ENCODE measurements at regions not wholly inside any gene's neighbourhood (a gene's known extent, or its start where the extent isn't known, plus 50 kb on each side); places are given as distances from the start of the nearest gene placed in this dataset.

DNA sequence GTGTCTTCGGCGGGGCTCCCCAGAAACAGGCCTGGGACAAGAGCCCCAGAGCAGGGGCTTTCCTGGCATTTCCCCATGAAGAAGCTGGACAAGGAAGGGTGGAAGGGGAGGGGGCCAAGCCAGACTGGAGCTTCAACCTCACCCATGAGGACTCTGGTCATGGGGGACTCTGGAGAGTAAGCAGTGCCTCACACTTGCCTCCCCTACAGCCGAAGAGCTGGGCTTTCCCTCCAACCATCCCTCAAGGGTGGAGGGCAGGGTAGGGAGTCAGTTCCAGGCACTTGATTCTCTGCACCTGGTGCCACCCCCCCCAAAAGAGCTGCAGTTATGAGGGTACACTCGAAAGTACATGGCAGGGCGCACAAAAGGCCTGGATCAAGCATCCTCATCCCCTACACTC is 246.6 kb downstream of the TFCP2L1 start:
- DNase-seq (ENCODE audit: low read depth in 1 of 2, low spot score in 1 of 2): no peak
- TF ChIP-seq CTCF (IDR thresholded peaks at IDR 0.05; ENCODE audit: low read depth, low read length): no peak
- Histone ChIP-seq H3K4me3 (no peak overlapping the region), H3K36me3 (no peaks in the 10 kb centered on the region), H3K9me3 (ENCODE audit: low read depth) (no peaks in the 10 kb centered on the region), H3K27me3 (no peaks in the 10 kb centered on the region), H3K4me1 (ENCODE audit: low read depth) (peaks cover 5% of the 10 kb centered on the region), H3K27ac (no peak overlapping the region)

- Histone ChIP-seq H3K36me3 (no peaks in the 10 kb centered on the region), H3K27me3 (no peaks in the 10 kb centered on the region), H3K9me3 (ENCODE audit: low read depth) (no peaks in the 10 kb centered on the region), H3K4me1 (ENCODE audit: low read depth) (peaks cover 5% of the 10 kb centered on the region), H3K27ac (no peak overlapping the region), H3K4me3 (no peak overlapping the region)
- no peak for TF ChIP-seq CTCF (IDR thresholded peaks at IDR 0.05; ENCODE audit: low read depth, low read length)
- DNase-seq (ENCODE audit: low read depth in 1 of 2, low spot score in 1 of 2): no peak
These were observed 245.9 kb downstream of the TFCP2L1 start for GRCh38 chr2:121038891-121039616.

- no peak overlapping the region for H3K4me3 ChIP-seq
These were observed 245.3 kb downstream of the TFCP2L1 start for GRCh38 chr2:121039679-121040078.

GRCh38 chr2:121041516-121041915 is 243.5 kb downstream of the TFCP2L1 start:
- H3K4me3 ChIP-seq: no peak overlapping the region
- peaks cover under 1% of the 10 kb centered on the region for H3K4me1 ChIP-seq (ENCODE audit: low read depth)
- H3K27me3 ChIP-seq: no peaks in the 10 kb centered on the region
- no peak for DNase-seq (ENCODE audit: low read depth in 1 of 2, low spot score in 1 of 2)
- H3K36me3 ChIP-seq: no peaks in the 10 kb centered on the region
- no peak for TF ChIP-seq CTCF (IDR thresholded peaks at IDR 0.05; ENCODE audit: low read depth, low read length)
- H3K9me3 ChIP-seq (ENCODE audit: low read depth): no peaks in the 10 kb centered on the region
- no peak overlapping the region for H3K27ac ChIP-seq

More at GRCh38 chr2:121039679-121040078, 245.3 kb downstream of the TFCP2L1 start:
- Histone ChIP-seq H3K9me3 (ENCODE audit: low read depth) (no peaks in the 10 kb centered on the region), H3K36me3 (no peaks in the 10 kb centered on the region), H3K27me3 (no peaks in the 10 kb centered on the region), H3K27ac (no peak overlapping the region), H3K4me1 (ENCODE audit: low read depth) (peaks cover 5% of the 10 kb centered on the region)
- DNase-seq (ENCODE audit: low read depth in 1 of 2, low spot score in 1 of 2): no peak
- TF ChIP-seq CTCF (IDR thresholded peaks at IDR 0.05; ENCODE audit: low read depth, low read length): no peak

DNA sequence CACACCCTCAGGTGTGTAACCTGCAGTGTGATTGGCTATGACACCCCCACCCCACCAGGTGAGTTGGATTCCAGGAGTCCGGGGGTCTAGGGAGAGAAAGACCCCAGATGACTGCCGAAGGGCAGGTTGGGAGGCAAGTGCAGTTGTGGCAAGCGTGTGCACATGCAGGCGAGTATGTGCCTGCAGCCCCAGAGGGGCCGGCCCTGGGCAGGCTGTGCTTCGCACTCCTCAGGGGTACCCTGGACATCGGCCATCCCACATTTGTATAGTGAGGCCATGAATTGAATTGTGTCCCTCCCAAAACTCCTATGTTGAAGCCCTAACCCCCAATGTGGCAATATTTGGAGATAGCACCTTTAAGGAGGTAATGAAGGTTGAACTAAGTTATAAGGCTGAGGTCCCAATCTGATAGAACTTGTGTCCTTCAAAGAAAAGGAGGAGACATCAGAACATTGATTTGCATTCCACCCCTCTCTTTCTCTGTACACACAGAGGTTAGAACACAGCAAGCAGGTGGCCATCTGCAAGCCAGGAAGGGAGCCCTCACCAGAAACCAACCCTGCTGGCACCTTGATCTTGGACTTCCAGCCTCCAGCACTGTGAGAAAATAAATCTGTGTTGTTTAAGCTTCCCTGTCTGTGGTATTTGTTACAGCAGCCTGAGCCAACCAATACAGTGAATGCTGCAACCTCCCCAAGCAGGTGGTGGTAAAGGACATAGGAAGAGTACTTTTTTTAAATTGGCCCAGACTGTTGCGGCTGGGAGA is 241.8 kb downstream of the TFCP2L1 start:
- no peak for TF ChIP-seq CTCF (IDR thresholded peaks at IDR 0.05; ENCODE audit: low read depth, low read length)
- no peaks in the 10 kb centered on the region for H3K9me3 ChIP-seq (ENCODE audit: low read depth)
- DNase-seq (ENCODE audit: low read depth in 1 of 2, low spot score in 1 of 2): no peak
- no peaks in the 10 kb centered on the region for H3K4me1 ChIP-seq (ENCODE audit: low read depth)
- no peaks in the 10 kb centered on the region for H3K36me3 ChIP-seq
- no peak overlapping the region for H3K4me3 ChIP-seq
- no peak overlapping the region for H3K27ac ChIP-seq
- H3K27me3 ChIP-seq: no peaks in the 10 kb centered on the region

Data from cardiac muscle cell (in vitro differentiated cells and primary cell).